GM12878 (cell line): ENCODE measurements at regions not wholly inside any gene's neighbourhood (a gene's known extent, or its start where the extent isn't known, plus 50 kb on each side); places are given as distances from the start of the nearest gene placed in this dataset.

Source experiments
- ATAC-seq: fragments of 200-7000 bp; cut with Tn5 transposase; 3 replicates; pipeline ENCODE4 v1.9.1; 2020; ENCODE audit warnings: mild to moderate bottlenecking, moderate library complexity
- BruUV-seq: library from RNA; stranded (reverse); fragments of 400-500 nt; replicated peaks from 2 replicates; lab custom pipeline; 2021; lab: Mats Ljungman, UMichigan
- CTCF ChIA-PET: fragments of 300-600 bp; sonication (Branson Sonifier 250); formaldehyde crosslinking; extraction: SDS; loops from one replicate; lab custom pipeline; 2021; ENCODE audit warnings: inconsistent platforms; lab: Yijun Ruan, JAX
- POLR2A ChIA-PET: fragments of 350-600 bp; formaldehyde crosslinking; extraction: SDS; loops from one replicate; lab custom pipeline; 2021; ENCODE audit warnings: inconsistent platforms; lab: Charles Lee
- RAD21 ChIA-PET: fragments of 300-600 bp; sonication (Branson Sonifier 250); formaldehyde crosslinking; loops from one replicate; lab custom pipeline; 2023; ENCODE audit warnings: antibody characterized with exemption; ENCODE audit not compliant: unreplicated experiment; lab: Charles Lee
- SMC1A ChIA-PET: fragments of 300-600 bp; sonication (Branson Sonifier 250); formaldehyde crosslinking; loops from one replicate; lab custom pipeline; 2023; ENCODE audit not compliant: unreplicated experiment, uncharacterized antibody; lab: Charles Lee
- DNase-seq: peaks from one replicate; pipeline ENCODE4 v3.0.0-alpha.2; 2011; ENCODE audit warnings: low read depth, low spot score
- FAIRE-seq: peaks from 3 replicates; lab custom pipeline; 2011; peaks lifted over from hg19 to GRCh38; lab: Jason Lieb, UNC
- H2AFZ ChIP-seq: 2 replicates; pipeline ENCODE4 v1.6.0; 2011; ENCODE audit warnings: low read depth, low read length, control low read depth; ENCODE audit not compliant: control insufficient read depth
- H3K27ac ChIP-seq: 2 replicates; pipeline ENCODE4 v1.5.1; 2011; ENCODE audit warnings: control low read depth; ENCODE audit not compliant: control insufficient read depth, insufficient read depth
- H3K27me3 ChIP-seq, 2 experiments: replicated peaks in 1 of 2; 2 replicates each; pipeline versions ENCODE4 v1.6.0 to v1.6.1; 2011; ENCODE audit warnings: low read length in 1 of 2; ENCODE audit not compliant: control insufficient read depth in 2 of 2, insufficient read depth in 2 of 2
- H3K36me3 ChIP-seq, 2 experiments: 2 replicates each; pipeline ENCODE4 v1.5.1; 2011; ENCODE audit warnings: low read length in 1 of 2; ENCODE audit not compliant: control insufficient read depth in 2 of 2, insufficient read depth in 2 of 2
- H3K4me1 ChIP-seq: 2 replicates; pipeline ENCODE4 v1.6.1; 2011; ENCODE audit warnings: mild to moderate bottlenecking, low read length, moderate library complexity, mixed read lengths; ENCODE audit not compliant: control insufficient read depth, insufficient read depth
- H3K4me2 ChIP-seq: 2 replicates; pipeline ENCODE4 v1.6.0; 2011; ENCODE audit warnings: control low read depth; ENCODE audit not compliant: control insufficient read depth, insufficient read depth
- H3K4me3 ChIP-seq: fragments of 200-600 bp; sonication (generic); 2 replicates; pipeline ENCODE4 v1.5.1; 2016
- H3K79me2 ChIP-seq: 2 replicates; pipeline ENCODE4 v1.6.0; 2011; ENCODE audit warnings: low read length; ENCODE audit not compliant: control insufficient read depth, insufficient read depth
- H3K9ac ChIP-seq: 2 replicates; pipeline ENCODE4 v1.8.0; 2011; ENCODE audit warnings: low read length, control low read depth, mixed read lengths; ENCODE audit not compliant: control insufficient read depth, insufficient read depth
- H3K9me3 ChIP-seq: replicated peaks from 3 replicates; pipeline ENCODE4 v1.5.1; 2011; ENCODE audit warnings: mild to moderate bottlenecking, low read length; ENCODE audit not compliant: control insufficient read depth, insufficient read depth
- H4K20me1 ChIP-seq: 2 replicates; pipeline ENCODE4 v1.6.0; 2011; ENCODE audit not compliant: control insufficient read depth, insufficient read depth
- BHLHE40 ChIP-seq, 2 experiments: fragments of 450-650 bp in 1 of 2; IDR thresholded peaks; 2 replicates each; pipeline ENCODE4 v1.6.1; 2011 to 2017; ENCODE audit warnings: low read depth in 2 of 2, borderline replicate concordance in 1 of 2, improper control_type of control experiment in 1 of 2, low read length in 1 of 2, mild to moderate bottlenecking in 1 of 2
- E2F8 ChIP-seq: fragments of 450-650 bp; IDR thresholded peaks from 2 replicates; pipeline ENCODE4 v1.6.1; 2018; ENCODE audit warnings: mild to moderate bottlenecking, low read depth, moderate library complexity; ENCODE audit not compliant: partially characterized antibody
- HDAC2 ChIP-seq: fragments of 200-600 bp; sonication (generic); IDR thresholded peaks from 2 replicates; pipeline ENCODE4 v1.6.1; 2017
- NRF1 ChIP-seq: conservative IDR thresholded peaks from 2 replicates; pipeline ENCODE4 v1.6.1; 2011; ENCODE audit warnings: mild to moderate bottlenecking, low read depth, low read length, improper control_type of control experiment
- SMARCA5 ChIP-seq: fragments of 450-650 bp; IDR thresholded peaks from 2 replicates; pipeline ENCODE4 v1.6.1; 2017; ENCODE audit warnings: mild to moderate bottlenecking
- TARDBP ChIP-seq: IDR thresholded peaks from 2 replicates; pipeline ENCODE4 v1.6.1; 2016; ENCODE audit warnings: borderline replicate concordance
- YY1 ChIP-seq: IDR thresholded peaks from 2 replicates; pipeline ENCODE4 v1.6.1; 2011; ENCODE audit warnings: low read depth, mild to moderate bottlenecking, low read length
- ZNF217 ChIP-seq: fragments of 450-650 bp; IDR thresholded peaks from 2 replicates; pipeline ENCODE4 v1.6.1; 2017; ENCODE audit warnings: antibody characterized with exemption, mild to moderate bottlenecking
- WGBS: methylation state at CpG from one replicate; pipeline ENCODE4 v1.1.6; 2016; ENCODE audit warnings: low lambda C conversion rate; ENCODE audit not compliant: insufficient replicate concordance, insufficient coverage; ENCODE audit errors: missing lambda C conversion rate; 5-methylcytosine and 5-hydroxymethylcytosine counted together
- in situ Hi-C: fragments of 300-500 bp; cut with MboI; formaldehyde crosslinking; loops from 9 replicates; pipeline ENCODE4 v1.14.3; 2018; ENCODE audit warnings: mixed read lengths
- intact Hi-C: fragments of 100-400 bp; cut with micrococcal nuclease; formaldehyde crosslinking; loops from one replicate; pipeline ENCODE4 v1.14.2; 2022; ENCODE audit not compliant: unreplicated experiment
- TF ChIP-seq, protein P1 (sequence below): fragments of 450-650 bp; IDR thresholded peaks from 2 replicates; pipeline ENCODE4 v1.6.1; 2017; ENCODE audit warnings: mild to moderate bottlenecking, low read depth, inconsistent platforms; ENCODE audit not compliant: poor library complexity, severe bottlenecking

DNA sequence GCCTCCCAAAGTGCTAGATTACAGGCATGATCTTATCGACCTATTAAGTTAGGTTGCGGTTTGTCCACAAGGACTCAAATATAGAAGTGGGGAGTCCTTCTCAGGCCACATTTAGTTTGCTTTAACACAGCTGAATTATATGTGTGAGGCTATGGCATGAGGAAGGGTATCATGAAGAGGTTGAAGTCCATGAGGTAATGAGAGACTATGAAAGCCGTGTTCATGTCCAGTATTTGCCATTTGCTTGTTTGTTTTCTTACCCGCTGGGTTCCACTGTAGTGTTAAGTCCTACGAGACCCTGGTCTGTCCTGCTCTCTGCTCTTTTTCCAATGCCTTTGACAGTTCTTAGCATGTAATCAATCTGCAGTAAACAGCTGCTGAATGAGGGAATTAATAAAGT is 1072.4 kb upstream of the EEF2KMT start:
- WGBS, result 39% methylated on average over 5 of the region's 5 CpGs
- H3K4me3 ChIP-seq, result no peak overlapping the region
- no peak overlapping the region for H3K9ac ChIP-seq
- no peak for ATAC-seq
- H4K20me1 ChIP-seq, result no peaks in the 10 kb centered on the region
- TF ChIP-seq YY1 (no peak), NRF1 (no peak), TARDBP (no peak), ZNF217 (no peak), BHLHE40 (IDR thresholded peaks at IDR 0.05; ENCODE audit: borderline replicate concordance in 1 of 2, low read depth in 2 of 2, low read length in 1 of 2) (no peak)
- intact Hi-C loops, result no loop called here
- ChIA-PET POLR2A (no interaction called here), RAD21 (no interaction called here), CTCF (no interaction called here), SMC1A (no interaction called here)
- no peaks in the 10 kb centered on the region for H3K4me1 ChIP-seq
- no peak overlapping the region for H3K27ac ChIP-seq
- no TSS peak for BruUV-seq
- H3K79me2 ChIP-seq, result no peaks in the 10 kb centered on the region
- no peak for DNase-seq
- H2AFZ ChIP-seq, result no peak overlapping the region
- no peaks in the 10 kb centered on the region for H3K9me3 ChIP-seq
- no peaks in the 10 kb centered on the region for H3K36me3 ChIP-seq
- FAIRE-seq, result no peak
- H3K27me3 ChIP-seq, result no peaks in the 10 kb centered on the region
- in situ Hi-C loops, result no loop called here
- no peak overlapping the region for H3K4me2 ChIP-seq

DNA sequence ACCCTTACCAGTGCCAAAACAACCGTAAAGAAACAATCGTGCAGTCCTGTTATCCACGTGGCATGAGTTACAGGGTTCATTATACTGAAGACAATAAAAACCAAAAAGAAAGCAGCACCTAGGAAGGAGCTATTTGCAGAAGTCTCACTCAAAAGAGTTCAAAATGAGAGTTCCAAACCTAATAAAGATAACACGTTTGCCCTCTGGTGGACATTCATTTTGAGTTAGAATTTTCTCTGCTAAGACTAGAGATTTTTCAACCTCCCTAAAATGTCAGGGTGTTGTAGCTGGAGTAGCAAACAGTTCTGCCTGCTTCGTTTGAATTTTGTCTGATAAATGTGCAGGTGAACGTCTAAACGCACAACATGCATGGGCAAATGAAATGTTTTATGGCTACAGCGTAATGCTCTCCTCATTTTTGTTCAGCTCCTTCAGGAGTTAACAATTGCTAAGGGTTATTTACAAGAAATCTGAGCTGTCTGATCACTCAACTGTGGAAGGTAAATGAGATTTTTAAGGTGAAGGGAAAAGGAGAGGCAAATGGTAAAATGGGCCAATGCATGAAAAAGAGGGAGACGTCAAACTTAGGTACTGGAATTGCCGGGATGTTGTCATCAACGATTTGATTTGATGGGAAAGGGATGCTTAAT is 1067.9 kb upstream of the EEF2KMT start:
- no peaks in the 10 kb centered on the region for H3K9me3 ChIP-seq
- POLR2A ChIA-PET, result interaction anchor here (0.6 kb wide), 1 partner anchor 1084 kb away, joined by 7 read pairs; no protein-coding TSS in a partner anchor
- no peak overlapping the region for H3K4me2 ChIP-seq
- H2AFZ ChIP-seq, result no peak overlapping the region
- no peak overlapping the region for H3K27ac ChIP-seq
- in situ Hi-C loops (no loop called here), intact Hi-C loops (no loop called here)
- H3K9ac ChIP-seq, result no peak overlapping the region
- CTCF ChIA-PET, result interaction anchor here (0.7 kb wide), 1 partner anchor 84 kb away, joined by 3 read pairs; no protein-coding TSS in a partner anchor
- BruUV-seq, result no TSS peak
- no peak overlapping the region for H3K4me3 ChIP-seq
- FAIRE-seq, result no peak
- H3K27me3 ChIP-seq, result no peaks in the 10 kb centered on the region
- no peak for ATAC-seq
- no peak for DNase-seq
- H4K20me1 ChIP-seq, result no peaks in the 10 kb centered on the region
- H3K36me3 ChIP-seq, result no peaks in the 10 kb centered on the region
- no peaks in the 10 kb centered on the region for H3K79me2 ChIP-seq
- no peaks in the 10 kb centered on the region for H3K4me1 ChIP-seq
- 43% methylated on average over 11 of the region's 11 CpGs for WGBS
- RAD21 ChIA-PET, result no interaction called here
- SMC1A ChIA-PET, result interaction anchor here (0.8 kb wide), 1 partner anchor 143 kb away, joined by 4 read pairs; no protein-coding TSS in a partner anchor
- TF ChIP-seq, protein P1, sequence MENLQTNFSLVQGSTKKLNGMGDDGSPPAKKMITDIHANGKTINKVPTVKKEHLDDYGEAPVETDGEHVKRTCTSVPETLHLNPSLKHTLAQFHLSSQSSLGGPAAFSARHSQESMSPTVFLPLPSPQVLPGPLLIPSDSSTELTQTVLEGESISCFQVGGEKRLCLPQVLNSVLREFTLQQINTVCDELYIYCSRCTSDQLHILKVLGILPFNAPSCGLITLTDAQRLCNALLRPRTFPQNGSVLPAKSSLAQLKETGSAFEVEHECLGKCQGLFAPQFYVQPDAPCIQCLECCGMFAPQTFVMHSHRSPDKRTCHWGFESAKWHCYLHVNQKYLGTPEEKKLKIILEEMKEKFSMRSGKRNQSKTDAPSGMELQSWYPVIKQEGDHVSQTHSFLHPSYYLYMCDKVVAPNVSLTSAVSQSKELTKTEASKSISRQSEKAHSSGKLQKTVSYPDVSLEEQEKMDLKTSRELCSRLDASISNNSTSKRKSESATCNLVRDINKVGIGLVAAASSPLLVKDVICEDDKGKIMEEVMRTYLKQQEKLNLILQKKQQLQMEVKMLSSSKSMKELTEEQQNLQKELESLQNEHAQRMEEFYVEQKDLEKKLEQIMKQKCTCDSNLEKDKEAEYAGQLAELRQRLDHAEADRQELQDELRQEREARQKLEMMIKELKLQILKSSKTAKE, result no peak
- no peak for TF ChIP-seq E2F8
- TF ChIP-seq HDAC2, result no peak
- no peak for TF ChIP-seq SMARCA5
